Thyroid gland (tissue), 4 donors: ENCODE measurements at regions not wholly inside any gene's neighbourhood (a gene's known extent, or its start where the extent isn't known, plus 50 kb on each side); places are given as distances from the start of the nearest gene placed in this dataset.

Experiments
- CTCF ChIP-seq, 6 experiments: fragments of 200-600 bp in 3 of 6; fragments of 450-650 bp in 3 of 6; sonication (generic) in 3 of 6; IDR thresholded peaks; one replicate each; pipeline ENCODE4 v1.5.1; 2016 to 2019; ENCODE audit warnings: antibody characterized with exemption in 6 of 6, mild to moderate bottlenecking in 2 of 6, inconsistent platforms in 1 of 6, moderate library complexity in 1 of 6
- POLR2A ChIP-seq, 2 donors: fragments of 450-650 bp; IDR thresholded peaks; one replicate each; pipeline ENCODE4 v1.6.1; 2017; ENCODE audit warnings: antibody characterized with exemption in 2 of 2, mild to moderate bottlenecking in 2 of 2, moderate library complexity in 1 of 2

- TF ChIP-seq CTCF (IDR thresholded peaks at IDR 0.05) (no peak), POLR2A (IDR thresholded peaks at IDR 0.05) (no peak)
These were observed 282.9 kb downstream of the DUSP6 start for GRCh38 chr12:89069431-89069830.
